ENCODE measurements at regions not wholly inside any gene's neighbourhood (a gene's known extent, or its start where the extent isn't known, plus 50 kb on each side); places are given as distances from the start of the nearest gene placed in this dataset.

GRCh38 chr7:156478486-156478885 lies 162.1 kb upstream of the RNF32 start:
- no peak for ATAC-seq
- FAIRE-seq: no peak
- CTCF ChIA-PET (ENCODE audit: low intra/inter-chr PET ratio, low total read pairs): no interaction called here
- TF ChIP-seq GATAD2A (CRISPR knock-in tag; IDR thresholded peaks at IDR 0.05) (no peak), HNRNPL (IDR thresholded peaks at IDR 0.05; ENCODE audit: low read depth, low read length) (peak; percentile 69; the same call in 1 of the 2 replicates)
- Histone ChIP-seq H4K20me1 (ENCODE audit: insufficient read depth, low read length) (no peaks in the 10 kb centered on the region), H3K9me3 (ENCODE audit: low read length) (no peaks in the 10 kb centered on the region), H3K9ac (ENCODE audit: insufficient read depth, low read depth, low read length) (no peak overlapping the region), H3K4me3 (replicated peaks in 1 of 3; ENCODE audit: insufficient read depth in 1 of 3, low read depth in 2 of 3, low read length in 3 of 3) (no peak overlapping the region), H3K79me2 (ENCODE audit: insufficient read depth, low read length) (no peaks in the 10 kb centered on the region), H3K27me3 (ENCODE audit: control insufficient read depth in 1 of 2, insufficient read depth in 2 of 2, low read length in 2 of 2) (no peaks in the 10 kb centered on the region), H3K27ac (ENCODE audit: extremely low read length, insufficient read depth, low read length) (no peak overlapping the region), H3K4me1 (ENCODE audit: insufficient read depth, low read length) (peaks cover 28% of the 10 kb centered on the region), H3K4me2 (ENCODE audit: low read depth, low read length) (no peak overlapping the region), H2AFZ (ENCODE audit: low read length) (no peak overlapping the region), H3K36me3 (replicated peaks in 1 of 2; ENCODE audit: control insufficient read depth in 1 of 2, insufficient read depth in 2 of 2, low read length in 2 of 2) (no peaks in the 10 kb centered on the region)
- DNase-seq (ENCODE audit: low spot score): no peak
- in situ Hi-C loops (cut with HindIII; ENCODE audit: extremely low pct_ligation_motif_present, low pct_unique_long_range_greater_than_20kb): no loop called here
- 95% methylated on average over 4 of the region's 11 CpGs for WGBS (ENCODE audit: low lambda C conversion rate)
- intact Hi-C loops (cut with micrococcal nuclease; ENCODE audit: unreplicated experiment): no loop called here
- POLR2A ChIA-PET: no interaction called here
- no TSS peak for BruUV-seq (replicated peaks)

- no peak overlapping the region for H3K4me3 ChIP-seq (replicated peaks in 1 of 3; ENCODE audit: insufficient read depth in 1 of 3, low read depth in 2 of 3, low read length in 3 of 3)
- 88% methylated on average over 5 of the region's 5 CpGs for WGBS (ENCODE audit: low lambda C conversion rate)
- ChIA-PET POLR2A (interaction anchor here (2.4 kb wide), 1 partner anchor 140 kb away, joined by 22 read pairs; no protein-coding TSS in a partner anchor), CTCF (ENCODE audit: low intra/inter-chr PET ratio, low total read pairs) (no interaction called here)
- no peak overlapping the region for H3K27ac ChIP-seq (ENCODE audit: extremely low read length, insufficient read depth, low read length)
- intact Hi-C loops (cut with micrococcal nuclease; ENCODE audit: unreplicated experiment) (no loop called here), in situ Hi-C loops (cut with HindIII; ENCODE audit: extremely low pct_ligation_motif_present, low pct_unique_long_range_greater_than_20kb) (no loop called here)
- no peak for FAIRE-seq
- H3K4me2 ChIP-seq (ENCODE audit: low read depth, low read length): no peak overlapping the region
- H3K9me3 ChIP-seq (ENCODE audit: low read length): no peaks in the 10 kb centered on the region
- H2AFZ ChIP-seq (ENCODE audit: low read length): no peak overlapping the region
- H4K20me1 ChIP-seq (ENCODE audit: insufficient read depth, low read length): no peaks in the 10 kb centered on the region
- no peak for ATAC-seq
- H3K27me3 ChIP-seq (ENCODE audit: control insufficient read depth in 1 of 2, insufficient read depth in 2 of 2, low read length in 2 of 2): no peaks in the 10 kb centered on the region
- no peaks in the 10 kb centered on the region for H3K36me3 ChIP-seq (replicated peaks in 1 of 2; ENCODE audit: control insufficient read depth in 1 of 2, insufficient read depth in 2 of 2, low read length in 2 of 2)
- DNase-seq (ENCODE audit: low spot score): no peak
- no peaks in the 10 kb centered on the region for H3K79me2 ChIP-seq (ENCODE audit: insufficient read depth, low read length)
- H3K4me1 ChIP-seq (ENCODE audit: insufficient read depth, low read length): peaks cover 34% of the 10 kb centered on the region
- H3K9ac ChIP-seq (ENCODE audit: insufficient read depth, low read depth, low read length): no peak overlapping the region
- BruUV-seq (replicated peaks): no TSS peak
- no peak for TF ChIP-seq HNRNPK (IDR thresholded peaks at IDR 0.05; ENCODE audit: low read depth, low read length, poor library complexity, severe bottlenecking)
- TF ChIP-seq MBNL3 (CRISPR knock-in tag; conservative IDR thresholded peaks at IDR 0.05): no peak
- no peak for TF ChIP-seq ZNF350 (CRISPR knock-in tag; IDR thresholded peaks at IDR 0.05; ENCODE audit: borderline replicate concordance, low read depth)
- no peak for TF ChIP-seq ZSCAN20 (CRISPR knock-in tag; IDR thresholded peaks at IDR 0.05; ENCODE audit: borderline replicate concordance)
- TF ChIP-seq ZNF10 (CRISPR knock-in tag; IDR thresholded peaks at IDR 0.05; ENCODE audit: borderline replicate concordance, low read depth): no peak
- no peak for TF ChIP-seq SAFB2 (CRISPR knock-in tag; IDR thresholded peaks at IDR 0.05; ENCODE audit: borderline replicate concordance, low read depth)
- no peak for TF ChIP-seq ZNF468 (CRISPR knock-in tag; IDR thresholded peaks at IDR 0.05)
- TF ChIP-seq ZNF234 (CRISPR knock-in tag; conservative IDR thresholded peaks at IDR 0.05): no peak
- 0 out of 2 replicates have a peak, but pooled peaks have one; percentile 20 for TF ChIP-seq ZNF296 (CRISPR knock-in tag; conservative IDR thresholded peaks at IDR 0.05)
- no peak for TF ChIP-seq ZUFSP (CRISPR knock-in tag; IDR thresholded peaks at IDR 0.05; ENCODE audit: borderline replicate concordance)
- TF ChIP-seq SKI (IDR thresholded peaks at IDR 0.05; ENCODE audit: partially characterized antibody): no peak
- TF ChIP-seq ZFP36L1 (CRISPR knock-in tag; IDR thresholded peaks at IDR 0.05): 0 out of 2 replicates have a peak, but pooled peaks have one; percentile 11
- TF ChIP-seq ZNF205 (CRISPR knock-in tag; IDR thresholded peaks at IDR 0.05): no peak
- TF ChIP-seq ZNF550 (CRISPR knock-in tag; IDR thresholded peaks at IDR 0.05; ENCODE audit: borderline replicate concordance): no peak
- TF ChIP-seq TEAD3 (CRISPR knock-in tag; optimal IDR thresholded peaks at IDR 0.05; ENCODE audit: borderline replicate concordance): no peak
- TF ChIP-seq KLF11 (CRISPR knock-in tag; IDR thresholded peaks at IDR 0.05): no peak
Observed at GRCh38 chr7:156475666-156476065, 164.9 kb upstream of the RNF32 start.

Data from HepG2 (cell line).